SK-N-SH treated with all-trans-retinoic acid at 6 μM for 48 hours (cell line): ENCODE measurements at regions not wholly inside any gene's neighbourhood (a gene's known extent, or its start where the extent isn't known, plus 50 kb on each side); places are given as distances from the start of the nearest gene placed in this dataset.

Experiments used
- CSRNP3 ChIP-seq: fragments of 250-450 bp; sonication (Bioruptor Pico); IDR thresholded peaks from 2 replicates; pipeline ENCODE4 v1.5.1; 2021; ENCODE audit warnings: mild to moderate bottlenecking, moderate library complexity
- OSR1 ChIP-seq: fragments of 250-450 bp; sonication (Bioruptor Pico); IDR thresholded peaks from 2 replicates; pipeline ENCODE4 v1.8.0; 2022; ENCODE audit warnings: moderate library complexity, mild to moderate bottlenecking, inconsistent platforms
- TOX ChIP-seq: fragments of 250-450 bp; sonication (Bioruptor Pico); IDR thresholded peaks from 2 replicates; pipeline ENCODE4 v1.8.0; 2021; ENCODE audit warnings: mild to moderate bottlenecking, moderate library complexity, borderline replicate concordance
- ZFP30 ChIP-seq: fragments of 450-650 bp; formaldehyde crosslinking; IDR thresholded peaks from 2 replicates; pipeline ENCODE4 v1.5.0; 2022; ENCODE audit warnings: mild to moderate bottlenecking, moderate library complexity
- ZNF565 ChIP-seq: fragments of 450-650 bp; formaldehyde crosslinking; conservative IDR thresholded peaks from 2 replicates; pipeline ENCODE4 v1.5.0; 2020; ENCODE audit warnings: low read depth, mild to moderate bottlenecking, moderate library complexity
- TF ChIP-seq, protein P1 (sequence below): fragments of 250-450 bp; sonication (Bioruptor Pico); IDR thresholded peaks from 2 replicates; pipeline ENCODE4 v1.8.0; 2020; ENCODE audit warnings: mild to moderate bottlenecking, moderate library complexity, borderline replicate concordance
- TF ChIP-seq, protein P2 (sequence below): fragments of 250-450 bp; sonication (Bioruptor Pico); IDR thresholded peaks from 2 replicates; pipeline ENCODE4 v1.8.0; 2021; ENCODE audit warnings: low read depth, mild to moderate bottlenecking, moderate library complexity, borderline replicate concordance

GRCh38 chr7:121473645-121474300 lies 77.7 kb upstream of the FAM3C start:
- TF ChIP-seq CSRNP3 (CRISPR knock-in tag), result no peak
- no peak for TF ChIP-seq TOX (CRISPR knock-in tag)
- TF ChIP-seq, protein P1, sequence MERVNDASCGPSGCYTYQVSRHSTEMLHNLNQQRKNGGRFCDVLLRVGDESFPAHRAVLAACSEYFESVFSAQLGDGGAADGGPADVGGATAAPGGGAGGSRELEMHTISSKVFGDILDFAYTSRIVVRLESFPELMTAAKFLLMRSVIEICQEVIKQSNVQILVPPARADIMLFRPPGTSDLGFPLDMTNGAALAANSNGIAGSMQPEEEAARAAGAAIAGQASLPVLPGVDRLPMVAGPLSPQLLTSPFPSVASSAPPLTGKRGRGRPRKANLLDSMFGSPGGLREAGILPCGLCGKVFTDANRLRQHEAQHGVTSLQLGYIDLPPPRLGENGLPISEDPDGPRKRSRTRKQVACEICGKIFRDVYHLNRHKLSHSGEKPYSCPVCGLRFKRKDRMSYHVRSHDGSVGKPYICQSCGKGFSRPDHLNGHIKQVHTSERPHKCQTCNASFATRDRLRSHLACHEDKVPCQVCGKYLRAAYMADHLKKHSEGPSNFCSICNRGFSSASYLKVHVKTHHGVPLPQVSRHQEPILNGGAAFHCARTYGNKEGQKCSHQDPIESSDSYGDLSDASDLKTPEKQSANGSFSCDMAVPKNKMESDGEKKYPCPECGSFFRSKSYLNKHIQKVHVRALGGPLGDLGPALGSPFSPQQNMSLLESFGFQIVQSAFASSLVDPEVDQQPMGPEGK (CRISPR knock-in tag), result no peak
- no peak for TF ChIP-seq ZFP30 (CRISPR knock-in tag)
- TF ChIP-seq ZNF565 (CRISPR knock-in tag), result no peak
- TF ChIP-seq, protein P2, sequence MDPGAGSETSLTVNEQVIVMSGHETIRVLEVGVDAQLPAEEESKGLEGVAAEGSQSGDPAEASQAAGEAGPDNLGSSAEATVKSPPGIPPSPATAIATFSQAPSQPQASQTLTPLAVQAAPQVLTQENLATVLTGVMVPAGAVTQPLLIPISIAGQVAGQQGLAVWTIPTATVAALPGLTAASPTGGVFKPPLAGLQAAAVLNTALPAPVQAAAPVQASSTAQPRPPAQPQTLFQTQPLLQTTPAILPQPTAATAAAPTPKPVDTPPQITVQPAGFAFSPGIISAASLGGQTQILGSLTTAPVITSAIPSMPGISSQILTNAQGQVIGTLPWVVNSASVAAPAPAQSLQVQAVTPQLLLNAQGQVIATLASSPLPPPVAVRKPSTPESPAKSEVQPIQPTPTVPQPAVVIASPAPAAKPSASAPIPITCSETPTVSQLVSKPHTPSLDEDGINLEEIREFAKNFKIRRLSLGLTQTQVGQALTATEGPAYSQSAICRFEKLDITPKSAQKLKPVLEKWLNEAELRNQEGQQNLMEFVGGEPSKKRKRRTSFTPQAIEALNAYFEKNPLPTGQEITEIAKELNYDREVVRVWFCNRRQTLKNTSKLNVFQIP (CRISPR knock-in tag), result no peak
- no peak for TF ChIP-seq OSR1 (CRISPR knock-in tag)
